ENCODE measurements at regions not wholly inside any gene's neighbourhood (a gene's known extent, or its start where the extent isn't known, plus 50 kb on each side); places are given as distances from the start of the nearest gene placed in this dataset.
A peak's percentile ranks its signal among the peaks of the same experiment; 100 is the strongest.
"Not testable (repeated sequence)": the region's sequence is repeated elsewhere in the genome, so short reads cannot be mapped to it uniquely, and the experiment has no call there.

GRCh38 chr4:98828801-98829200 lies 100.1 kb downstream of the EIF4E start:
- no peaks in the 10 kb centered on the region for H3K9me3 ChIP-seq
- H3K27ac ChIP-seq = no peak overlapping the region
- H3K4me3 ChIP-seq = no peak overlapping the region
- DNase-seq = no peak
- H3K4me1 ChIP-seq = no peaks in the 10 kb centered on the region
- TF ChIP-seq CTCF (IDR thresholded peaks at IDR 0.05) = peak in 2 of 6 experiments; percentile 22 to 31
- TF ChIP-seq POLR2A (IDR thresholded peaks at IDR 0.05) = no peak
- H3K36me3 ChIP-seq = no peaks in the 10 kb centered on the region
- H3K27me3 ChIP-seq = no peaks in the 10 kb centered on the region

- DNase-seq = no peak
- Histone ChIP-seq H3K27ac (no peak overlapping the region), H3K9me3 (no peaks in the 10 kb centered on the region), H3K4me3 (no peak overlapping the region), H3K27me3 (no peaks in the 10 kb centered on the region), H3K36me3 (no peaks in the 10 kb centered on the region), H3K4me1 (no peaks in the 10 kb centered on the region)
- TF ChIP-seq POLR2A (IDR thresholded peaks at IDR 0.05) (no peak), CTCF (IDR thresholded peaks at IDR 0.05) (no peak)
Observed at GRCh38 chr4:98827661-98828060, 101.3 kb downstream of the EIF4E start.

GRCh38 chr4:98822144-98822543 lies 106.8 kb downstream of the EIF4E start:
- no peak for TF ChIP-seq POLR2A (IDR thresholded peaks at IDR 0.05)
- TF ChIP-seq CTCF (IDR thresholded peaks at IDR 0.05) = no peak
- Histone ChIP-seq H3K4me1 (no peaks in the 10 kb centered on the region), H3K36me3 (no peaks in the 10 kb centered on the region), H3K9me3 (no peaks in the 10 kb centered on the region), H3K27me3 (no peaks in the 10 kb centered on the region), H3K27ac (no peak overlapping the region), H3K4me3 (no peak overlapping the region)
- DNase-seq = no peak

GRCh38 chr4:98818116-98818515 lies 110.8 kb downstream of the EIF4E start:
- not testable (repeated sequence) for H3K4me1 ChIP-seq, H3K36me3 ChIP-seq, H3K9me3 ChIP-seq, H3K4me3 ChIP-seq, DNase-seq, H3K27me3 ChIP-seq, H3K27ac ChIP-seq

GRCh38 chr4:98816816-98817215 lies 112.1 kb downstream of the EIF4E start:
- no peak for DNase-seq

GRCh38 chr4:98816386-98816785 lies 112.5 kb downstream of the EIF4E start:
- Histone ChIP-seq H3K36me3 (no peaks in the 10 kb centered on the region), H3K27ac (no peak overlapping the region), H3K4me3 (no peak overlapping the region), H3K4me1 (no peaks in the 10 kb centered on the region), H3K9me3 (no peaks in the 10 kb centered on the region), H3K27me3 (no peaks in the 10 kb centered on the region)
- DNase-seq = no peak
- TF ChIP-seq POLR2A (IDR thresholded peaks at IDR 0.05) = no peak
- no peak for TF ChIP-seq CTCF (IDR thresholded peaks at IDR 0.05)

More at GRCh38 chr4:98816816-98817215, 112.1 kb downstream of the EIF4E start:
- no peaks in the 10 kb centered on the region for H3K27me3 ChIP-seq
- H3K36me3 ChIP-seq = no peaks in the 10 kb centered on the region
- H3K4me1 ChIP-seq = no peaks in the 10 kb centered on the region
- no peak overlapping the region for H3K4me3 ChIP-seq
- H3K27ac ChIP-seq = no peak overlapping the region
- no peaks in the 10 kb centered on the region for H3K9me3 ChIP-seq
- TF ChIP-seq POLR2A (IDR thresholded peaks at IDR 0.05) (no peak), CTCF (IDR thresholded peaks at IDR 0.05) (no peak)
